NT2/D1 (cell line): ENCODE measurements at regions not wholly inside any gene's neighbourhood (a gene's known extent, or its start where the extent isn't known, plus 50 kb on each side); places are given as distances from the start of the nearest gene placed in this dataset.

Source experiments
- DNase-seq: peaks from one replicate; pipeline ENCODE4 v3.0.0-alpha.2; 2011; ENCODE audit warnings: low read depth, low spot score
- H3K27me3 ChIP-seq: 2 replicates; pipeline ENCODE4 v1.6.0; 2011; ENCODE audit warnings: mild to moderate bottlenecking; ENCODE audit not compliant: insufficient read length, insufficient read depth
- H3K36me3 ChIP-seq: 2 replicates; pipeline ENCODE4 v1.6.1; 2011; ENCODE audit warnings: mild to moderate bottlenecking, low read length, mixed read lengths; ENCODE audit not compliant: insufficient read depth, insufficient read length
- H3K4me1 ChIP-seq: 2 replicates; pipeline ENCODE4 v1.5.1; 2011; ENCODE audit not compliant: insufficient read depth, insufficient read length
- H3K4me3 ChIP-seq: 2 replicates; pipeline ENCODE4 v1.5.1; 2011; ENCODE audit warnings: low read depth; ENCODE audit not compliant: insufficient read length
- H3K9ac ChIP-seq: 2 replicates; pipeline ENCODE4 v1.6.0; 2011; ENCODE audit warnings: low read depth; ENCODE audit not compliant: insufficient read length
- H3K9me3 ChIP-seq: 2 replicates; pipeline ENCODE4 v1.5.1; 2011; ENCODE audit warnings: mild to moderate bottlenecking, low read length; ENCODE audit not compliant: insufficient read depth
- SUZ12 ChIP-seq: IDR thresholded peaks from 2 replicates; pipeline ENCODE4 v1.6.1; 2011; ENCODE audit not compliant: insufficient read length, insufficient read depth; ENCODE audit errors: extremely low read depth
- YY1 ChIP-seq: IDR thresholded peaks from 2 replicates; pipeline ENCODE4 v1.6.1; 2011; ENCODE audit not compliant: insufficient read length, insufficient read depth
- ZNF274 ChIP-seq: IDR thresholded peaks from 2 replicates; pipeline ENCODE4 v1.6.1; 2011; ENCODE audit warnings: mild to moderate bottlenecking, low read depth, low read length

DNA sequence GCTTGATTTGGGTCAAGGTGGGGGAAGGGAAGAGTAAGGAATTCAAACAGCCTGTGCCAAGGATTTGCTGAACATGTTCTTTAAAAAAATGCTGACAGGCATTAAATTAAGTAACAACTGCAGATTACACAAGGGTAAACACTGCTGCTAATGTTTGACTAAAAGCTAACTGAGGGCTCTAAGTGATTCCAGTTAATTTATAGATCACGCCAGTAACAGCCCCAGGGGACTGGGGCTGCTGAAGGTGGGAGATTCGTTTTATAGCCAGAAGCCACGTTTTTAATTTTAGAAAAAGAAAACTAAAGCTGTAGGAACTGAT lies 321.7 kb downstream of the DLEU7 start:
- H3K9me3 ChIP-seq = no peaks in the 10 kb centered on the region
- H3K4me3 ChIP-seq = no peak overlapping the region
- H3K4me1 ChIP-seq = no peaks in the 10 kb centered on the region
- H3K36me3 ChIP-seq = no peaks in the 10 kb centered on the region
- TF ChIP-seq ZNF274 (no peak), SUZ12 (no peak), YY1 (no peak)
- no peaks in the 10 kb centered on the region for H3K27me3 ChIP-seq
- DNase-seq = no peak
- no peak overlapping the region for H3K9ac ChIP-seq

DNA sequence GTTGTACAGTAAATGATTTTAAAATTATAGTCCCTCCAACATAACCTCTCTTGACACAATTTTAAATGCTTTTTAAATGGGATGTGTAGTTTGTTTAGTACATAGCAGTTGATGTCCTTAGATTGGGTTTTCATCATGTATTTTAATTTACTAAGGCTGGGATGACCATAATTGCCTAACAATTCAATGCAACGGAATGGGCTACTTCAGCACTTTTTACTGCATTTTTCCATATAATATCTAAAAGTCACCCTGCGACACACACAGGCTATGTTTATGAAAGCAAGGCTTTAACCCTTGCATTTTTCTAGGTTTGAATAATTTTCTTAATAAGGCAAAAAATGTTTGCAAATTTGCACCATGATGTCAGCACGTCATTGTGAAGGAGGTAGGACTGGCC lies 321.0 kb downstream of the DLEU7 start:
- Histone ChIP-seq H3K27me3 (no peaks in the 10 kb centered on the region), H3K9ac (no peak overlapping the region), H3K36me3 (no peaks in the 10 kb centered on the region), H3K4me1 (no peaks in the 10 kb centered on the region), H3K4me3 (no peak overlapping the region), H3K9me3 (no peaks in the 10 kb centered on the region)
- no peak for DNase-seq
- no peak for TF ChIP-seq SUZ12
- TF ChIP-seq YY1 = no peak

DNA sequence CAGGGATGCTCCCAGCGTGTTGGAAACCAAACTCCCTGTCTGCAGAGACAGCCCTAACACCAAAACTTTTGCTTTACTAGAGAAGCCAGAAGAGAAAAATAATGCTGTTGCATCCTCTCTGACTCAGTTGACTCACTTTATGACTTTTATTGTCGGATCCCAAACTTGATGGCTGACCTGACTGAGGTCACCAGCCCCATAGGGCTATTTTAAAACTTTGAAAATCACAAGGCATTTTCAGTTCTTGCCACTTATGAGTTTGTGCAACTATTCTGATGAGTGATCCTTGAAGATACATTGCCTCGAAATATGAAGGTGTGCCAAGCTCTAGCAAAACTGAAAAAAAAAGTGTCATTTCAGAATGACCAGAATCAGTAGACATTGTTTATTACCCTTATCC lies 320.2 kb downstream of the DLEU7 start:
- Histone ChIP-seq H3K27me3 (no peaks in the 10 kb centered on the region), H3K36me3 (no peaks in the 10 kb centered on the region), H3K4me3 (no peak overlapping the region), H3K9me3 (no peaks in the 10 kb centered on the region), H3K9ac (no peak overlapping the region), H3K4me1 (no peaks in the 10 kb centered on the region)
- no peak for TF ChIP-seq YY1
- no peak for TF ChIP-seq SUZ12
- no peak for TF ChIP-seq ZNF274
- no peak for DNase-seq

- no peak for TF ChIP-seq YY1
- no peak for TF ChIP-seq SUZ12
- TF ChIP-seq ZNF274 = no peak
- H3K4me1 ChIP-seq = no peaks in the 10 kb centered on the region
These were observed 318.9 kb downstream of the DLEU7 start for GRCh38 chr13:50524560-50524959.

GRCh38 chr13:50526661-50527071 lies 316.8 kb downstream of the DLEU7 start:
- H3K9ac ChIP-seq = no peak overlapping the region
- TF ChIP-seq YY1 (no peak), SUZ12 (no peak), ZNF274 (no peak)
- H3K4me3 ChIP-seq = no peak overlapping the region

More at GRCh38 chr13:50524560-50524959, 318.9 kb downstream of the DLEU7 start:
- no peak for DNase-seq
- Histone ChIP-seq H3K9ac (no peak overlapping the region), H3K9me3 (no peaks in the 10 kb centered on the region), H3K4me3 (no peak overlapping the region), H3K36me3 (no peaks in the 10 kb centered on the region), H3K27me3 (no peaks in the 10 kb centered on the region)

DNA sequence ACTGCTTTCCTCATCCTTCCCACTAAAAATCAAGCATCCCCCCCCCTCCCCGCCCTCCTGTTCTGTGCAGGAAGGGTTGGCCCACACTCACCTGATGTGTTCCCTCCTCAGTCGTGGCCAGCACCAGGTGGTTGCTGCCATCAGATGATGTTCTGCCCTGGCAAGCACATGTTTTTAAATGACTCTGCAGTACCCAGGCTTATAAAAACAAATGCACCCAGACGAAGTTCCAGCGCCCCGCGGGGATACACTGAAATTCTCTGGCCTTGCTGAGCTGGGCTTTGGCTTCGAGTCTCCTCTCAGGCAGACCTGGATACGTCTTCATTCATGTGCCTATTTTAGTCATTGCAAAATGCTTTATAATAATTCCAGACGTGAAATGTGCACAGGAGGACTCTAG lies 316.3 kb downstream of the DLEU7 start:
- no peak for DNase-seq

More at GRCh38 chr13:50526661-50527071, 316.8 kb downstream of the DLEU7 start:
- no peak for DNase-seq
- Histone ChIP-seq H3K4me1 (no peaks in the 10 kb centered on the region), H3K27me3 (no peaks in the 10 kb centered on the region), H3K36me3 (no peaks in the 10 kb centered on the region), H3K9me3 (no peaks in the 10 kb centered on the region)

GRCh38 chr13:50527612-50528509 lies 315.6 kb downstream of the DLEU7 start:
- no peak overlapping the region for H3K4me3 ChIP-seq
- no peaks in the 10 kb centered on the region for H3K27me3 ChIP-seq
- DNase-seq = no peak
- no peak for TF ChIP-seq SUZ12
- no peak for TF ChIP-seq YY1
- TF ChIP-seq ZNF274 = no peak
- no peaks in the 10 kb centered on the region for H3K9me3 ChIP-seq
- no peaks in the 10 kb centered on the region for H3K4me1 ChIP-seq
- H3K36me3 ChIP-seq = no peaks in the 10 kb centered on the region
- H3K9ac ChIP-seq = no peak overlapping the region

More for the DNA sequence above, 316.3 kb downstream of the DLEU7 start:
- Histone ChIP-seq H3K27me3 (no peaks in the 10 kb centered on the region), H3K9ac (no peak overlapping the region), H3K4me3 (no peak overlapping the region), H3K36me3 (no peaks in the 10 kb centered on the region), H3K9me3 (no peaks in the 10 kb centered on the region), H3K4me1 (no peaks in the 10 kb centered on the region)
- TF ChIP-seq ZNF274 (no peak), SUZ12 (no peak), YY1 (no peak)
